Tibial artery (tissue), 4 donors: ENCODE measurements at regions not wholly inside any gene's neighbourhood (a gene's known extent, or its start where the extent isn't known, plus 50 kb on each side); places are given as distances from the start of the nearest gene placed in this dataset.

Source experiments
- DNase-seq, 2 donors: peaks; one replicate each; pipeline ENCODE4 v3.0.0-alpha.2; 2019
- H3K27ac ChIP-seq, 2 donors: fragments of 200-600 bp; sonication (generic) in 1 of 2; 1 replicate in 1 of 2; 2 replicates in 1 of 2; pipeline ENCODE4 v1.5.1; 2018 to 2019; ENCODE audit warnings: mild to moderate bottlenecking in 1 of 2
- H3K27me3 ChIP-seq, 2 donors: fragments of 200-600 bp; sonication (generic) in 1 of 2; one replicate each; pipeline versions ENCODE4 v1.5.1 to v1.6.0; 2016 to 2019
- H3K36me3 ChIP-seq, 3 donors: fragments of 200-600 bp; sonication (generic) in 2 of 3; one replicate each; pipeline ENCODE4 v1.5.1; 2016 to 2019; ENCODE audit warnings: mild to moderate bottlenecking in 2 of 3
- H3K4me1 ChIP-seq, 4 donors: fragments of 200-600 bp; sonication (generic) in 2 of 4; 1 replicate in 3 of 4; 2 replicates in 1 of 4; pipeline ENCODE4 v1.5.1; 2016 to 2019
- H3K4me3 ChIP-seq, 2 donors: fragments of 200-600 bp; sonication (generic) in 1 of 2; 1 replicate in 1 of 2; 2 replicates in 1 of 2; pipeline ENCODE4 v1.5.1; 2018 to 2019; ENCODE audit warnings: mild to moderate bottlenecking in 2 of 2
- H3K9me3 ChIP-seq, 3 donors: fragments of 200-600 bp; sonication (generic) in 1 of 3; one replicate each; pipeline ENCODE4 v1.5.1; 2016 to 2019
- intact Hi-C: fragments of 100-400 bp; cut with DNase I; formaldehyde crosslinking; loops from one replicate; pipeline ENCODE4 v1.15.0; 2023; ENCODE audit warnings: low total_unique reads
- TF ChIP-seq, protein P1 (sequence below), 2 experiments: fragments of 200-600 bp in 1 of 2; fragments of 450-650 bp in 1 of 2; IDR thresholded peaks; one replicate each; pipeline ENCODE4 v1.5.1; 2017 to 2019; ENCODE audit warnings: antibody characterized with exemption in 2 of 2, mild to moderate bottlenecking in 1 of 2, moderate library complexity in 1 of 2

DNA sequence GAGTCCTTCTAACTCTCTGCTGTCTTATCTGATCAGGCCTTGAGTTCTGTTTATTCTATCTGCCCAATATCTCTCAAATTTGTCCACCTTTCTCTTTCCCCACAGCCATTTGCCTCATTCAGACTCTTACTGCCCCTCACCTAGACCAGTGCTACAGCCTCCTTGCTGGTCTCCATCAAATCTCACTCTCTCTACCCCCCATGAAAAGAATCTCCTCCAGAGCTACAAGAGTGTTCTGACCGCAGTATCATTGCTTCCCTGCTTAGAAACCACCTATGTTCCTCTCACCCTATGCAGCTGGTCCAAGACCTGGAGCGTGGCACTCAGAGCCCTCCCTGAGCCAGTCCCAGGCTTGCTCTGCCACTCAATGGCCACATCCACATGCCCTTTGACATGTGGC, 231.0 kb upstream of the JUN start:
- H3K9me3 ChIP-seq, result no peaks in the 10 kb centered on the region
- intact Hi-C loops, result no loop called here
- no peak overlapping the region for H3K4me3 ChIP-seq
- H3K36me3 ChIP-seq, result no peaks in the 10 kb centered on the region
- H3K4me1 ChIP-seq, result peaks cover 0 to 34% (median 15%) of the 10 kb centered on the region in 4 donors
- no peak overlapping the region for H3K27ac ChIP-seq
- H3K27me3 ChIP-seq, result no peaks in the 10 kb centered on the region
- TF ChIP-seq, protein P1, sequence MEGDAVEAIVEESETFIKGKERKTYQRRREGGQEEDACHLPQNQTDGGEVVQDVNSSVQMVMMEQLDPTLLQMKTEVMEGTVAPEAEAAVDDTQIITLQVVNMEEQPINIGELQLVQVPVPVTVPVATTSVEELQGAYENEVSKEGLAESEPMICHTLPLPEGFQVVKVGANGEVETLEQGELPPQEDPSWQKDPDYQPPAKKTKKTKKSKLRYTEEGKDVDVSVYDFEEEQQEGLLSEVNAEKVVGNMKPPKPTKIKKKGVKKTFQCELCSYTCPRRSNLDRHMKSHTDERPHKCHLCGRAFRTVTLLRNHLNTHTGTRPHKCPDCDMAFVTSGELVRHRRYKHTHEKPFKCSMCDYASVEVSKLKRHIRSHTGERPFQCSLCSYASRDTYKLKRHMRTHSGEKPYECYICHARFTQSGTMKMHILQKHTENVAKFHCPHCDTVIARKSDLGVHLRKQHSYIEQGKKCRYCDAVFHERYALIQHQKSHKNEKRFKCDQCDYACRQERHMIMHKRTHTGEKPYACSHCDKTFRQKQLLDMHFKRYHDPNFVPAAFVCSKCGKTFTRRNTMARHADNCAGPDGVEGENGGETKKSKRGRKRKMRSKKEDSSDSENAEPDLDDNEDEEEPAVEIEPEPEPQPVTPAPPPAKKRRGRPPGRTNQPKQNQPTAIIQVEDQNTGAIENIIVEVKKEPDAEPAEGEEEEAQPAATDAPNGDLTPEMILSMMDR (IDR thresholded peaks at IDR 0.05), result no peak
- DNase-seq, result no peak

DNA sequence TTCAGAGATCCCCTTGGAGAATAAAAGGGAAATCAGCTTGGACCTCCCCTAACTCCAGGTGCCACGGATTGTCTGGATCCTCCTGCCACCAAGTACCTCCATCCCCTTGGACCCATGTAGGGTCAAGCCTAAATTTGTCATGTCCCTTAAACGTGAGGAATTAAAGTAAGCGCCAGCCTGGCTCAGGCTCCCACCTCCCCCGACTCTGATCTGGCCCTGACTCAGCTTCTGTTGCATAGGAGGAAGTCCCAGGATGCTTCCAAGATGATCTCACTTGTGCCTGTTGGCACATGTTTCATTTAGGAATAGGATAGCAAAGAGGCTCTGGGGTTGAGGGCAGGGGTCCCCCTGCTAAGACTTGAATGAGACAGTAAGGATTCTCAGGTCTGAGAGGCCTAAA, 231.9 kb upstream of the JUN start:
- TF ChIP-seq, protein P1 (IDR thresholded peaks at IDR 0.05), result no peak
- Histone ChIP-seq H3K27ac (no peak overlapping the region), H3K4me3 (no peak overlapping the region), H3K27me3 (no peaks in the 10 kb centered on the region), H3K36me3 (no peaks in the 10 kb centered on the region), H3K9me3 (no peaks in the 10 kb centered on the region), H3K4me1 (peaks cover 0 to 41% (median 18%) of the 10 kb centered on the region in 4 donors)
- no peak for DNase-seq
- intact Hi-C loops, result no loop called here

DNA sequence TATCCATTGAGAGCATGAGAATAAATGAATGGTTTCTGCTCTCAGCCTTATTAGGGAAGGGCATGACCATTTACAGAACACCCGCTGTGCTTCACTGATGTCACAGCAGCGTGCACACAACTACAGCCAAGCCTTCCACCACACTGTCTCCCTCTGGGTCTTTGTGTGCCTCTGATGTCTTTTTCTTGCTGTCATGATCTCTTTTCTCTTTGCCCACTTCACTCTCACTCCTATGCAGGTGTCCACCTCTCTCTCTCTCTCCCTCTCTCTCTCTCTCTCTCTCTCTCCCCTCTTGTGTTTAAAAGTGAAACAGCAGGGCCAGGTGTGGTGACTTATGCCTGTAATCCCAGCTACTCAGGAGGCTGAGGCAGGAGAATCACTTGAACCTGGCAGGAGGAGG, 232.5 kb upstream of the JUN start:
- intact Hi-C loops, result no loop called here
- TF ChIP-seq, protein P1 (IDR thresholded peaks at IDR 0.05), result no peak
- DNase-seq, result no peak
- H3K9me3 ChIP-seq, result no peaks in the 10 kb centered on the region
- H3K36me3 ChIP-seq, result no peaks in the 10 kb centered on the region
- no peak overlapping the region for H3K4me3 ChIP-seq
- peaks cover 0 to 43% (median 19%) of the 10 kb centered on the region in 4 donors for H3K4me1 ChIP-seq
- no peak overlapping the region for H3K27ac ChIP-seq
- H3K27me3 ChIP-seq, result no peaks in the 10 kb centered on the region

DNA sequence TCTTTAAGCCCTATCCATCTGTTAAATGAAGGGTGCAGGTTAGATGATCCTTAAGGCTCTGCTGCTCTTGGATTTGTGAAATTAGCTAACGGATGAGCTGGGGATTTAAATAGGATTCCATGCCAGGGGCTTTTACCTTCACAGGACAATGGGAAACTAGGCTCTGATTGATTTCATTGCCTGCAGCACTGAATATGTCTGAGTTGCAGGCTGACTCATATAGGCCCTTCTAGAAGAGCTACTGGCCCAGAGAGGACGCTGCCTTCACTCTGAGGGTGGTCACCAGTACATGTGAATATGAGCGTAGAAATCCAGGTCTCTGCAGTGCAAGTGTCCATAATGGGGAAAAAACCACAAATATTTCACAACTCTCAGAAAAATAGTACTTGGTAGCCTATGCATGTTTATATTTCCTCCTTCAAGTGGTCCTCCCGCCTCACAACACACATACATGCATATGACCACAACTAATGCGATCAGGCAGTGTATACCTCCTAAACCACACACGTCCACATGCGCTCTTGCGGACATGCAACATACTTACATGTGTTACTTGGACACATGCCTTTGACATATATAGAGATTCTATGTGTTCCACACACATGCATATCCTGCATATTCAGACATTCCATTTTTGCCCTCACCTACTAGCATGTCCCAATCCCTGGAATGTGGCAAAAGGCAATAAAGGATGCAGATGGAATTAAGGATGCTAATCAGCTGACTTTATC, 233.8 kb upstream of the JUN start:
- Histone ChIP-seq H3K27ac (no peak overlapping the region), H3K4me1 (peaks cover 0 to 42% (median 19%) of the 10 kb centered on the region in 4 donors), H3K9me3 (no peaks in the 10 kb centered on the region), H3K36me3 (no peaks in the 10 kb centered on the region), H3K27me3 (no peaks in the 10 kb centered on the region), H3K4me3 (no peak overlapping the region)
- intact Hi-C loops, result no loop called here
- TF ChIP-seq, protein P1 (IDR thresholded peaks at IDR 0.05), result no peak
- DNase-seq, result no peak

DNA sequence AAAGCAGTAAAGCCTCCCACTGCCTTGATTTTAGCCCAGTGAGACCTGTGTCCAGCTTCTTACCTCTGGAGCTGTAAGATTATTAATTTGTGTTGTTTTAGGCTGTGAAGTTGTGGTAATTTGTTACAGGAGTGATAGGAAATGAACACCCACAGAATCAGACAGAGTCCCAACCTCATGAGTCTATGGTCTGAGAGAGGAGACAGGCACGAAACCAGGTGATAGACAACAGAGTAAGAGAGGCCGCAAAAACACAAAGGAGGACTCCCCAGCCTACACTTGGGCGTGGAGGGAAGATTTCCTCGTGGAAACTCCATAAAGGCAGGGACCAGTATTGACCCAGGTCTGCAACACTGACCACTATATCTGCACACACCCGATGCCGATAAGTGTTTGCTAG, 234.6 kb upstream of the JUN start:
- DNase-seq, result no peak
- no peaks in the 10 kb centered on the region for H3K9me3 ChIP-seq
- TF ChIP-seq, protein P1 (IDR thresholded peaks at IDR 0.05), result no peak
- H3K27me3 ChIP-seq, result no peaks in the 10 kb centered on the region
- H3K36me3 ChIP-seq, result no peaks in the 10 kb centered on the region
- H3K4me3 ChIP-seq, result no peak overlapping the region
- intact Hi-C loops, result no loop called here
- peaks cover 0 to 34% (median 14%) of the 10 kb centered on the region in 4 donors for H3K4me1 ChIP-seq
- no peak overlapping the region for H3K27ac ChIP-seq
